ENCODE measurements at regions not wholly inside any gene's neighbourhood (a gene's known extent, or its start where the extent isn't known, plus 50 kb on each side); places are given as distances from the start of the nearest gene placed in this dataset.

- DNase-seq (ENCODE audit: low spot score), result no peak
Measured at GRCh38 chr2:8278709-8279354, 403.0 kb upstream of the ID2 start.

GRCh38 chr2:8279506-8279905 lies 402.4 kb upstream of the ID2 start:
- DNase-seq (ENCODE audit: low spot score), result no peak

DNA sequence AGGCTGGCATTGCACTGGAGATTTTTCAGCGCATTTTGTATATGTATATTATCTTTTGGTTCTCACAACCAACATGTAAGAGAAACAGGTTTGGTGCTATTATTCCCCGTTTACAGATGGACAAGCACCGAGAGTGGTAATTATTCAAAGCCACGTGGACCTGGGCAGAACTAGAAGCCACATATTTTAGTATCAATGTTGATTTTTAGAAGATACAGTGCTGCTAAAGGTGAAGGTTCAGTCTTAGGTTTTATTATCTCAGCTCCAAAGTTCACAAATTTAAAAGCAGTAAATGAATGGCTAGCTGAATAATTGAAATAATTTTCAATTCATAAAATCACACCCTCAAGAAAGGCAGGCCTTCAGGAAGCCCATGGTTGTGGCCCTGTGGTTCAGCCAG lies 400.6 kb upstream of the ID2 start:
- no peak for DNase-seq (ENCODE audit: low spot score)

- DNase-seq (ENCODE audit: low spot score), result no peak
Measured at GRCh38 chr2:8281950-8282857, 399.7 kb upstream of the ID2 start.

- no peak for DNase-seq (ENCODE audit: low spot score)
Measured at GRCh38 chr2:8282858-8283252, 399.0 kb upstream of the ID2 start.

DNA sequence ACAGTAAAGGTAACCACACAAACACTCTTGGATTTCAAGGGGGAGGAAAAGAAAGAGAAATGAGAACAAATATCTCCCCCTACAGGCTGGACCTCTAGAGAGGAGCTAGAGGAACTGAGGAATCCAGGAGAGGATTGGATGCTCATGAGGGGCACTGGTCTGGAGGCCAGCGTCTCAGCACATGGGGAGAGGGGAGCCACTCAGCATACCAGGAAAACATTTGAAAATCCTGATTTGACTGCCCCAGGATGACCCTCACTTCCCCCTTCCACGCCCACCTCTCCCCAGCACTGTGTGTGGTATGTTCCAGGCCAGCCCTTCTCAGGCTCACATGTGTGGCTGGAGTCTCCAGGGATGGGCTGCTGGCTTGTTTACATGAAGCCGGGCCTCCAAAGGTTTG lies 396.8 kb upstream of the ID2 start:
- no peak for DNase-seq (ENCODE audit: low spot score)

DNA sequence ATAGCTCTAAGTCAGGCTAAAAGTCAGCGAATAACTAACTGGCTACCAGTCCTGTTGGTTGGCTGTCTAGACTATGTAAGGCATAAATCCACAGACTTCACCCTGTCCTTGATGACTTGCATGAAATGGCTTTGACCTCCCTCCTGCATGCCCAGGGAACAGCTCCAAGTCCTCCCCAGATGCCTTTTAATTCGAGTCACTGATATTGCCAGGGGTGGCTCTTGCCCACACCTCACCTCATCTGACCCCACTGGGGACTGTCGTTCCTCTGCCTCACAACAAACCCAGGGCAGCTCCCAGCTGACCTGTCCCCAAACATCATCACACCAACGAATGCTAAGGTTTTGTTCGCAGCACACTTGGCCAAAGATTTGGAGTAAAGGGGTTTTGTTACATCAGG lies 396.0 kb upstream of the ID2 start:
- DNase-seq (ENCODE audit: low spot score), result no peak

- DNase-seq (ENCODE audit: low spot score), result no peak
Measured at GRCh38 chr2:8288206-8288605, 393.6 kb upstream of the ID2 start.

DNA sequence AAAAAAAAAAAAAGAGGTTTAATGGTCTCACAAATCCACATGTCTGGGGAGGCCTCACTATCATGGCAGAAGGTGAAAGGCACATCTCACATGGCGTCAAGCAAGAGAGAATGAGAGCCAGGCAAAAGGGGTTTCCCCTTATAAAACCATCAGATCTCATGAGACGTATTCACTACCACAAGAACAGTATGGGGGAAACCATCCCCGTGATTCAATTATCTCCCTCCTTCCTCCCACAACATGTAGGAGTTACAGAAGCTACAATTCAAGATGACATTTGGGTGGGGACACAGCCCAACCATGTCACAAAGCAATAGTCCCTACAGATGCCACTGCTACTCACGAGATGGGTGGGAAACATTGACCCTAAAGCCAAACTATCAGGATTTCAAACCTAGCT lies 392.7 kb upstream of the ID2 start:
- DNase-seq (ENCODE audit: low spot score), result no peak

DNA sequence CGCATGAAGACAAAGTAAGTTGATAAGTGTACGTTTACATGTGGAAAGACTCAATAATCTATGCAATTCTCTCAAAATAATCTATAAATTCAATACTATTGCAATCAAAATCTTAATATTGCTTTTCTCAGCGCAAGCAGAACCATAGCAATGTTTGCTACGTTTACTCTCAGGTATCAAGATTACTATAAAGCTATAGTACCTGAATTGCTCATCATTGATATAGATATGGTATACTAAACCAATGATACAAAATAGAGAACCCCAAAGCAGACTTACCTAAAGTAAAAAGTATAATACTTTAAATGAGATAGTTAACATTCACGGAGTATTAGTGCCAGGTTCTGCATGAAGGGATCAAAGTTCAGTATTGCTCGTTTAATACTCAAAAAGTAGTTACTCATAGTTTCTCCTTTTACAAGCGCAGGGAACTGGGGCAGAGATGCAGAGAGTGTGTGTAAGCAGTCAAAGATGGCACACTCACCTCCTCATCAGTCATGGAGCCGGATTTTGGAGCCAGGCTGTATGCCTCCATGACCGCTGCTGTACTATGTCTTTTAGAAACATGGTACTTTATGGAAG lies 391.0 kb upstream of the ID2 start:
- DNase-seq (ENCODE audit: low spot score), result no peak

GRCh38 chr2:8296306-8296705 lies 385.6 kb upstream of the ID2 start:
- no peak for DNase-seq (ENCODE audit: low spot score)

DNA sequence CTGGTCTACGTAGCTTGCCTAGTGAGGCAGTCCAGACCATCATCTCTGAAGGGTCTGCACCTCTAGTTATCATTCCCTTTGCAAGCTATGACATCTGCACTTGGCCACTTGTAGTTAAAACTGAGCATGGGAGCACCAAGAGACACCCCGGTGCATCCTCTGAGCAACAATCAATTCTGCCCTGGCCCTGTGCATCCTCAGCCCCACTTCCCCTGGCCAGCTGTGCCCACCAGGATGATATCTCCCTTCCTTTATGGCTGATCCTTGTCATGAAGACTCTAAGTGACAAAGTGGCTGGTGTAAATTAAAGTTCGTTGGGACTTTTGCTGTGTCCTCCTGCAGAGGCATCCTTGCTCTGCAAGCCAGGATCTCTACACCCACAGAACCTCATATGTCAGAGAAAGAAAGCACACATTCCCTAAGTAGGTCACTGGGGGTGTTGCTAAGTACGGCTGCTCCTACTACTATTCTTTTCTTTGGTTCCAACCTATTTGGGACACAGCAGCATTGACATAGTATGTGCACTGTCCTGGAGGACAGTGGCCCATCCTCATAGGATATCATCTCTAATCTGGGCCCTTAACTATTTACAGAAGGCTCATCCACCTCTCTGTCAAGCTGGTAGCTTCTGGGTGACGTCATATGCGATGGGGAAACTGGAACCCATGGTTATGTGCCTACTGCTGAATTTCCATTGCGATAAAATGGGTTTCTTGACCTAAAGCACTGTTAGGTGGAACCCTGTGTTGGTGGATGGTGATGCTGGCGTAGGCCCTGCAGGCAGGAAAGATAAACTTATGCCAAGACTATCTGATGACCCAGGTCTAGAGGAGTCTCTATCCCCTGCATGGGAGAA lies 384.3 kb upstream of the ID2 start:
- no peak for DNase-seq (ENCODE audit: low spot score)

- no peak for DNase-seq (ENCODE audit: low spot score)
Measured at GRCh38 chr2:8298783-8299182, 383.1 kb upstream of the ID2 start.

- no peak for DNase-seq (ENCODE audit: low spot score)
Measured at GRCh38 chr2:8300216-8300615, 381.6 kb upstream of the ID2 start.

DNA sequence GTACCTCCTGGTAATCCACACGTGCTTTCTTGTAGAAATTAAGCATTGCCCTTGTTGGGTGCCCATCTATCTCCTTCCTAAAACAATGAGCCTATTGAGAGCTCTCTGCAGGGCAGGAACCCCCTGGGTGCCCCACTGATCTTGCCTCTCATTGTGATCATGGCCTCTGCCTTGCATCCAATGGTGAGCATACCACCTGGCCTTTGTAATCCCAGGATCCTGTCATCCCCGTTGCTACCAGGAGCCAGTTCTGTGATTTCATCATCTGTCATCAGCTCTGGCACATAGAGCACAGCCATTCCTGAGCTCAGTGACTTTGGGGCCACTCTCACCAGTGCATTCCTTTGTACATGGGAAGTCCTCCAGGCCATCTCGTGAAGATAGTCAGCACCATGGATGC lies 381.0 kb upstream of the ID2 start:
- DNase-seq (ENCODE audit: low spot score), result no peak

DNA sequence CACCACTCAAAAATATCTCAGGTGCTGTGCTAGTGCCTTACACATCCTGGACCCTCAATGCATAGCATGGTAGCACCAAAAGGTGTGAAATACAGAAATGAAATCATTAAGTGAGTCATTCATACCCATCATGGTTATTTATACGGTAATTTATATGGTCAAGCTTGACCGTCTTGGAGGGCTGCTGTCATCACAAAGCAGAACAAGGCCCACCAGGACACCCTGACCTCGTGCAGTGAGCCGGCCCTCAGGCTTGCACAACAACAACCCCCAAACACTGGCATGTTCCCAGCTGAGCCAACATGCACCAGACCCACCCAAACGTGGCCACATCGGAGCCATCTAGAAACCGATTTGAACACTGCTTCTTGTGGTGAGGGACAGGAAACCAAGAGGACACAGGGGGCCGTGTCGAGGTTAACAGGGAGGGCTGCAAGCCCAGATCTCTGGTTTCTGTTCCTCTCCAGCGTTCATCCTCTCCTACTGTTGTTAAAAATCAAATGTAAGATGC lies 378.5 kb upstream of the ID2 start:
- DNase-seq (ENCODE audit: low spot score), result no peak

GRCh38 chr2:8304821-8305766 lies 376.8 kb upstream of the ID2 start:
- no peak for DNase-seq (ENCODE audit: low spot score)

- DNase-seq (ENCODE audit: low spot score), result no peak
Measured at GRCh38 chr2:8306530-8307351, 375.1 kb upstream of the ID2 start.

- DNase-seq (ENCODE audit: low spot score), result no peak
Measured at GRCh38 chr2:8307606-8308180, 374.2 kb upstream of the ID2 start.

GRCh38 chr2:8309131-8309530 lies 372.7 kb upstream of the ID2 start:
- no peak for DNase-seq (ENCODE audit: low spot score)

All from D341Med (cell line).